ENCODE measurements at regions not wholly inside any gene's neighbourhood (a gene's known extent, or its start where the extent isn't known, plus 50 kb on each side); places are given as distances from the start of the nearest gene placed in this dataset.
A peak's percentile ranks its signal among the peaks of the same experiment; 100 is the strongest.

DNA sequence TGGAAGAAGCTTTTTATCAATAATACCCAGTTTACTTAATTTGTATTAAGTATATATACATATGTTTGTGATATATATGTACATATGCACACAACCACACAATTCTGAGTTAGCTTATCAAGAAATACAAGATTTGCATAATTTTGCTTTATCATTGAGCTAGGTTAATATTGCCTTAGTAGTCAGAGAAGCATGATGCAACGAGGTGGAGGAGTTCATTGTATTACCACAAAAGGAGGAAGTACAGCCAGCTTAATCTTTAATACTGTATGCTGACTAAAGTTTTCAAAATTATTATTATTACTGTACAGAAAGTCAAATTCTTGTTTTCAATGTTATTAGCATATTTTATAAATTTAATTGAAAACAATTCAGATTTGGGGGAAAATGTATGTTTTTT is 278.4 kb upstream of the PDGFD start:
- peak; percentile 81 for DNase-seq (ENCODE audit: low read depth)
- TF ChIP-seq POLR2A (IDR thresholded peaks at IDR 0.05; ENCODE audit: extremely low read depth, insufficient read length) = no peak
- TF ChIP-seq, protein P1, sequence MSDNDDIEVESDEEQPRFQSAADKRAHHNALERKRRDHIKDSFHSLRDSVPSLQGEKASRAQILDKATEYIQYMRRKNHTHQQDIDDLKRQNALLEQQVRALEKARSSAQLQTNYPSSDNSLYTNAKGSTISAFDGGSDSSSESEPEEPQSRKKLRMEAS (IDR thresholded peaks at IDR 0.05; ENCODE audit: low read depth, low read length) = no peak
- no peak overlapping the region for H3K4me3 ChIP-seq (ENCODE audit: low read depth, low read length)

DNA sequence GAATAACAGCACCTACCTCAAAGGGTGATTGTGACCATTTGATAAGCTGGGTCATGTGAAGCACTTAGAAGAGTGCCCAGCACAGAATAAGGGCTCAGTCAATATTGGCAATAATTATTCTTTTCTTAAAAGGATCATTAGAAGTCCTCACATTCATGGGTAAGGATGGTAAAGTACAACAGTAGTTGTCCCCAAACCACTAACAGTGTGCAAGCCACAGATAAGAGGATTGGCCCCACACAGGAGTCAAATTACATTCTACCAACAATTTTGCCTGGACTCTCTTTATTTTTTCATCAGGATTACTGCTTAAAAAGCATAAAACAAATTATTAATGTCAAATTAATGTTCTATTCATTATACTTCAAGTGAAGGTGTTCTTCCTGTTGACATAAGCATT is 271.5 kb upstream of the PDGFD start:
- H3K4me3 ChIP-seq (ENCODE audit: low read depth, low read length) = no peak overlapping the region
- TF ChIP-seq MYC (IDR thresholded peaks at IDR 0.05; ENCODE audit: low read depth, low read length) (no peak), POLR2A (IDR thresholded peaks at IDR 0.05; ENCODE audit: extremely low read depth, insufficient read length) (no peak)
- TF ChIP-seq, protein P1 (IDR thresholded peaks at IDR 0.05; ENCODE audit: low read depth, low read length) = no peak
- TF ChIP-seq, protein P2, sequence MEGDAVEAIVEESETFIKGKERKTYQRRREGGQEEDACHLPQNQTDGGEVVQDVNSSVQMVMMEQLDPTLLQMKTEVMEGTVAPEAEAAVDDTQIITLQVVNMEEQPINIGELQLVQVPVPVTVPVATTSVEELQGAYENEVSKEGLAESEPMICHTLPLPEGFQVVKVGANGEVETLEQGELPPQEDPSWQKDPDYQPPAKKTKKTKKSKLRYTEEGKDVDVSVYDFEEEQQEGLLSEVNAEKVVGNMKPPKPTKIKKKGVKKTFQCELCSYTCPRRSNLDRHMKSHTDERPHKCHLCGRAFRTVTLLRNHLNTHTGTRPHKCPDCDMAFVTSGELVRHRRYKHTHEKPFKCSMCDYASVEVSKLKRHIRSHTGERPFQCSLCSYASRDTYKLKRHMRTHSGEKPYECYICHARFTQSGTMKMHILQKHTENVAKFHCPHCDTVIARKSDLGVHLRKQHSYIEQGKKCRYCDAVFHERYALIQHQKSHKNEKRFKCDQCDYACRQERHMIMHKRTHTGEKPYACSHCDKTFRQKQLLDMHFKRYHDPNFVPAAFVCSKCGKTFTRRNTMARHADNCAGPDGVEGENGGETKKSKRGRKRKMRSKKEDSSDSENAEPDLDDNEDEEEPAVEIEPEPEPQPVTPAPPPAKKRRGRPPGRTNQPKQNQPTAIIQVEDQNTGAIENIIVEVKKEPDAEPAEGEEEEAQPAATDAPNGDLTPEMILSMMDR (IDR thresholded peaks at IDR 0.05; ENCODE audit: low read depth, low read length) = no peak
- no peak for DNase-seq (ENCODE audit: low read depth)

DNA sequence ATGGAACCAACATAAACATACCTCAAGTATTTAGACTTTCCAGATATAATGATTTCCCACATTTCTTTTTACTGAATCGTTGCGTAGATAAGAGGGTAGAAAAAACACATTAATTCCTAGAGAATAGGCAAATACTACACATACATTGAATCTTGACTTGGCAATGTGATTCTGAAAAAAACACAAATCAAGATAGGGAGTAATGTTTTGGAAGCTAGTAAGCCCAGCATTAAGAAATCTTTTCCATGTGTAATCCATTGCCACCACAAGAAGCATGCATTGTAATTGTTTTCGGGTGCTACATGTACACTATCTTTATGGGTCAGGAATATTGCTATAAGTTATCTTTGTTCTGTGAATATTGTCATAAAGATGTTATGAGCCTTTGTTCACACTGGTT is 269.8 kb upstream of the PDGFD start:
- TF ChIP-seq, protein P2 (IDR thresholded peaks at IDR 0.05; ENCODE audit: low read depth, low read length) = no peak
- TF ChIP-seq, protein P1 (IDR thresholded peaks at IDR 0.05; ENCODE audit: low read depth, low read length) = no peak
- TF ChIP-seq MYC (IDR thresholded peaks at IDR 0.05; ENCODE audit: low read depth, low read length) (no peak), POLR2A (IDR thresholded peaks at IDR 0.05; ENCODE audit: extremely low read depth, insufficient read length) (no peak)

DNA sequence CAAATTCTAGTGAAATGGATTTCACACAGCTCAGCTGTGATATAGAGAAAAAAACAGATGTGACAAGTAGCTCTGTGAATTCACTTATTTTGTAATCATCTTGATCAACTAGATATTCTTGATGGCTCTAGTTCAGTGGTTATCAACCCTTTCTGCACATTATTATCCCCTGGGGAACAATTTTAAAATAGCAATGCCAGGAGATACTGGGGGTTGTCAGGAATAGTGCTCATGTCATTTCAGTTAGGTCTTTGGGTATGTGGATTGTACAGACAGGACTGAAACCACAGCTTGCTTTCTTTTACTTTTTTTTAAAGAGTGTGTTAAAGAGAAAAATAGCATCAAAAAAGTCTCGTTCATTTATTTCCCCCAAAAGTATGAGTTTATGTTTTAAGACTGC is 269.0 kb upstream of the PDGFD start:
- no peak overlapping the region for H3K4me3 ChIP-seq (ENCODE audit: low read depth, low read length)
- DNase-seq (ENCODE audit: low read depth) = no peak
- TF ChIP-seq POLR2A (IDR thresholded peaks at IDR 0.05; ENCODE audit: extremely low read depth, insufficient read length) = no peak
- no peak for TF ChIP-seq MYC (IDR thresholded peaks at IDR 0.05; ENCODE audit: low read depth, low read length)
- TF ChIP-seq, protein P1 (IDR thresholded peaks at IDR 0.05; ENCODE audit: low read depth, low read length) = no peak
- TF ChIP-seq, protein P2 (IDR thresholded peaks at IDR 0.05; ENCODE audit: low read depth, low read length) = no peak

More for the DNA sequence above, 269.8 kb upstream of the PDGFD start:
- DNase-seq (ENCODE audit: low read depth) = no peak
- H3K4me3 ChIP-seq (ENCODE audit: low read depth, low read length) = no peak overlapping the region

DNA sequence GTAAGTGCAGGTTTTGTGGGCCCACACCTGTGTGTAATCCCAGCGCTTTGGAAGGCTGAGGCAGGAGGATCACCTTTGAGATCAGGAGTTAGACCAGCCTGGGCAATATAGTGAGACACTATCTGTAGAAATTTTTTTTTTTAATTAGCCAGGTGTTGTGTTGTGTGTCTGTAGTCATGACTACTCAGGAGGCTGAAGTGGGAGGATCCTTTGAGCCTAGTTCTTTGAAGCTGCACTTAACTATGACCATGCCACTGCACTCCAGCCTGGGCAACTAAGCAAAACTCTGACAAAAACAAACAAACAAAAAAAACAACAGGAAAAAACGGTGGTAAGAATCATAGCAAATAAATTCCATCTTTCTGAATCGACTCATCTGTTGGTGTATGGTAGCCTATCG is 268.6 kb upstream of the PDGFD start:
- DNase-seq (ENCODE audit: low read depth) = no peak
- TF ChIP-seq, protein P2 (IDR thresholded peaks at IDR 0.05; ENCODE audit: low read depth, low read length) = no peak
- TF ChIP-seq POLR2A (IDR thresholded peaks at IDR 0.05; ENCODE audit: extremely low read depth, insufficient read length) = no peak
- TF ChIP-seq MYC (IDR thresholded peaks at IDR 0.05; ENCODE audit: low read depth, low read length) = no peak
- TF ChIP-seq, protein P1 (IDR thresholded peaks at IDR 0.05; ENCODE audit: low read depth, low read length) = no peak
- no peak overlapping the region for H3K4me3 ChIP-seq (ENCODE audit: low read depth, low read length)

DNA sequence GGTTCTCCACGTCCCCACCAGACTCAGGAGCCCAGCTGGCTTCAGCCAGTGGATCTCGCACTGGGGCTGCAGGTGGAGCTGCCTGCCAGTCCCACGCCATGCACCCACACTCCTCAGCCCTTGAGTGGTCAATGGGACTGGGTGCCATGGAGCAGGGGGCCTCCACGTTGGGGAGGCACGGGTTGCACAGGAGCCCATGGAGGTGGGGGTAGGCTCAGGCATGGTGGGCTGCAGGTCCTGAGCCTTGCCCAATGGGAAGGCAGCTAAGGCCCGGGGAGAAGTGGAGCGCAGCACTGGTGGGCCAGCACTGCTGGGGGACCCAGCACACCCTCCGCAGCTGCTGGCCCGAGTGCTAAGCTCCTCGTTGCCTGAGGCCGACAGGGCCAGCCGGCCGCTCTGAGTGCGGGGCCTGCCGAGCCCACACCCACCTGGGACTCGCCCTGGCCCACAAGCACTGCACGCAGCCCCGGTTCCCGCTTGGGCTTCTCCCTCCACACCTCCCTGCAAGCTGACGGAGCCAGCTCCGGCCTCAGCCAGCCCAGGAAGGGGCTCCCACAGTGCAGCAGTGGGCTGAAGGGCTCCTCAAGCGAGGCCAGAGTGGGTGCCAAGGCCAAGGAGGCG is 258.5 kb upstream of the PDGFD start:
- TF ChIP-seq MYC (IDR thresholded peaks at IDR 0.05; ENCODE audit: low read depth, low read length) = no peak
- TF ChIP-seq, protein P2 (IDR thresholded peaks at IDR 0.05; ENCODE audit: low read depth, low read length) = no peak
- TF ChIP-seq, protein P1 (IDR thresholded peaks at IDR 0.05; ENCODE audit: low read depth, low read length) = no peak
- no peak for TF ChIP-seq POLR2A (IDR thresholded peaks at IDR 0.05; ENCODE audit: extremely low read depth, insufficient read length)
- no peak overlapping the region for H3K4me3 ChIP-seq (ENCODE audit: low read depth, low read length)
- DNase-seq (ENCODE audit: low read depth) = no peak
